ENCODE measurements at regions not wholly inside any gene's neighbourhood (a gene's known extent, or its start where the extent isn't known, plus 50 kb on each side); places are given as distances from the start of the nearest gene placed in this dataset.

GRCh38 chr6:18664401-18664800 is 277.3 kb downstream of the RNF144B start:
- Mint-ChIP-seq H3K4me3 (no peak overlapping the region), H3K27me3 (ENCODE audit: low read depth) (no peaks in the 10 kb centered on the region), H3K36me3 (ENCODE audit: low read depth) (peaks cover 7% of the 10 kb centered on the region), H3K27ac (ENCODE audit: unreplicated experiment) (no peak overlapping the region), H3K9me3 (peaks cover 9% of the 10 kb centered on the region), H3K4me1 (peaks cover 21% of the 10 kb centered on the region)
- TF ChIP-seq, protein P1, sequence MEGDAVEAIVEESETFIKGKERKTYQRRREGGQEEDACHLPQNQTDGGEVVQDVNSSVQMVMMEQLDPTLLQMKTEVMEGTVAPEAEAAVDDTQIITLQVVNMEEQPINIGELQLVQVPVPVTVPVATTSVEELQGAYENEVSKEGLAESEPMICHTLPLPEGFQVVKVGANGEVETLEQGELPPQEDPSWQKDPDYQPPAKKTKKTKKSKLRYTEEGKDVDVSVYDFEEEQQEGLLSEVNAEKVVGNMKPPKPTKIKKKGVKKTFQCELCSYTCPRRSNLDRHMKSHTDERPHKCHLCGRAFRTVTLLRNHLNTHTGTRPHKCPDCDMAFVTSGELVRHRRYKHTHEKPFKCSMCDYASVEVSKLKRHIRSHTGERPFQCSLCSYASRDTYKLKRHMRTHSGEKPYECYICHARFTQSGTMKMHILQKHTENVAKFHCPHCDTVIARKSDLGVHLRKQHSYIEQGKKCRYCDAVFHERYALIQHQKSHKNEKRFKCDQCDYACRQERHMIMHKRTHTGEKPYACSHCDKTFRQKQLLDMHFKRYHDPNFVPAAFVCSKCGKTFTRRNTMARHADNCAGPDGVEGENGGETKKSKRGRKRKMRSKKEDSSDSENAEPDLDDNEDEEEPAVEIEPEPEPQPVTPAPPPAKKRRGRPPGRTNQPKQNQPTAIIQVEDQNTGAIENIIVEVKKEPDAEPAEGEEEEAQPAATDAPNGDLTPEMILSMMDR (conservative IDR thresholded peaks at IDR 0.05): no peak
- no peak for DNase-seq (ENCODE audit: low read depth, low spot score)

DNA sequence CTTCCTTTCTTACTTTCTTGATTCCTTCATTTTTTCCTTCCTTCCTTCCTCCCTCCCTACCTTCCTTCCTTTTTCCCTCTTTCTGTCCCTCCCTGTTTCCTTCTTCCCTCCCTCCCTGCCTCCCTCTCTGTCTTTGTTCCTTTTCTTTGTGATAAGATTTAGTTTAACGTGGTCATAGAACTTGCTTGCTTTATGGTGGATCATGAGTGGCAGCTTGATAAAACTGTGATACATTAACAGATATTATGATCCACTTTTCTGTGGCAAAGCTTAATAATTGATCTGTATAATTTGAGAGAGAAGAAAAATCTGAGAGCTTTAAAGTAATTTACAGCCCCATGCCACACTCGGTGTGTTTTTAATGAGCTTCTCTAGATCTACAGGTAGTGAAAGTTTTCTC is 280.5 kb downstream of the RNF144B start:
- Mint-ChIP-seq H3K4me3 (no peak overlapping the region), H3K9me3 (peaks cover 7% of the 10 kb centered on the region), H3K27ac (ENCODE audit: unreplicated experiment) (no peak overlapping the region), H3K36me3 (ENCODE audit: low read depth) (no peaks in the 10 kb centered on the region), H3K27me3 (ENCODE audit: low read depth) (no peaks in the 10 kb centered on the region), H3K4me1 (peaks cover 37% of the 10 kb centered on the region)
- no peak for DNase-seq (ENCODE audit: low read depth, low spot score)
- TF ChIP-seq, protein P1 (conservative IDR thresholded peaks at IDR 0.05): no peak

- no peaks in the 10 kb centered on the region for H3K27me3 Mint-ChIP-seq (ENCODE audit: low read depth)
- no peak overlapping the region for H3K27ac Mint-ChIP-seq (ENCODE audit: unreplicated experiment)
These were observed 281.8 kb downstream of the RNF144B start for GRCh38 chr6:18668994-18669393.

GRCh38 chr6:18672852-18673251 is 285.7 kb downstream of the RNF144B start:
- peaks cover under 1% of the 10 kb centered on the region for H3K36me3 Mint-ChIP-seq (ENCODE audit: low read depth)
- TF ChIP-seq, protein P1 (conservative IDR thresholded peaks at IDR 0.05): no peak
- no peak overlapping the region for H3K27ac Mint-ChIP-seq (ENCODE audit: unreplicated experiment)
- no peak for DNase-seq (ENCODE audit: low read depth, low spot score)
- peaks cover 63% of the 10 kb centered on the region for H3K4me1 Mint-ChIP-seq
- peaks cover 7% of the 10 kb centered on the region for H3K9me3 Mint-ChIP-seq
- no peak overlapping the region for H3K4me3 Mint-ChIP-seq
- H3K27me3 Mint-ChIP-seq (ENCODE audit: low read depth): no peaks in the 10 kb centered on the region

More at GRCh38 chr6:18668994-18669393, 281.8 kb downstream of the RNF144B start:
- Mint-ChIP-seq H3K9me3 (peaks cover 7% of the 10 kb centered on the region), H3K36me3 (ENCODE audit: low read depth) (no peaks in the 10 kb centered on the region), H3K4me3 (no peak overlapping the region), H3K4me1 (peaks cover 42% of the 10 kb centered on the region)
- DNase-seq (ENCODE audit: low read depth, low spot score): no peak
- TF ChIP-seq, protein P1 (conservative IDR thresholded peaks at IDR 0.05): no peak

DNA sequence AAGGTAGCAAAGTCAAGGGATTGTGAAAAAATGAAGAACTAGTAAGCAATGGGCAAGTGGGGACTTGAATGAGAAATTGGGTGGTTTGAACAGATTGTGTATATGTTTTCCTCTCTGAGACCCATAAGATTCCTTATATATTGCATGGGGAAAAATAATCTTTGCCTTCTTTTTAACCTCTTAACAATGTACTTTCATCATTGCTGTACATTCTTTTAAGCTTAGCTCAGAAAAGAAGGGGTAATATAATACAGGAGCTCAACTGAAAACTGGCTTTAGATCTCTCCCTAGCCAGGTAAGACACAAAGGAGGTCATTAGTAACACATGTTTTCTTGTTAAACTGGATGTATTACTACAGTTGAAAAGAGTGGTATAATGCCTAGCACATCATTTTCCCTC is 287.2 kb downstream of the RNF144B start:
- H3K9me3 Mint-ChIP-seq: peaks cover 16% of the 10 kb centered on the region
- H3K27me3 Mint-ChIP-seq (ENCODE audit: low read depth): no peaks in the 10 kb centered on the region
- TF ChIP-seq, protein P1 (conservative IDR thresholded peaks at IDR 0.05): no peak
- no peak for DNase-seq (ENCODE audit: low read depth, low spot score)
- H3K27ac Mint-ChIP-seq (ENCODE audit: unreplicated experiment): no peak overlapping the region
- H3K4me3 Mint-ChIP-seq: no peak overlapping the region
- H3K36me3 Mint-ChIP-seq (ENCODE audit: low read depth): peaks cover 9% of the 10 kb centered on the region
- peaks cover 52% of the 10 kb centered on the region for H3K4me1 Mint-ChIP-seq

DNA sequence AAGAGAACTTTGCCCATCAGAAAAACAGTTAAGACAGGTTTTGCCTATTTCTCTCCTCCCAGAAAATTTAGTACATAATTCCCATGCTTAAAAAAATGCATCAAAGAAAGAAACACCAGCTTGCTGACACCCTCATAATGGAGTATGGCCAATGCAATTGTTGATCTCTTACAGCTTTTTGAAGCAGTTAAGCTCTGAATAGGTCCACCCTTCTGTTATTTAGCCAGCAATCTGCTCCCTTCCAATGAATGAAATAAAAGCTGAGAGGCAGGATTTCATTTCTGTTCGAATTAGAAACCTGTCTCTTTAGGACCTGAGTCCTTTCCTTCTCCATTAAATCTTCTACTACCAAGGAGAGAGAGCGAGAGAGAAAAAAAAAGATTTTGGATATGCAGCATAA is 288.7 kb downstream of the RNF144B start:
- Mint-ChIP-seq H3K9me3 (peaks cover 14% of the 10 kb centered on the region), H3K27me3 (ENCODE audit: low read depth) (no peaks in the 10 kb centered on the region), H3K4me1 (peaks cover 52% of the 10 kb centered on the region), H3K4me3 (no peak overlapping the region), H3K27ac (ENCODE audit: unreplicated experiment) (no peak overlapping the region), H3K36me3 (ENCODE audit: low read depth) (peaks cover 11% of the 10 kb centered on the region)
- TF ChIP-seq, protein P1 (conservative IDR thresholded peaks at IDR 0.05): no peak
- no peak for DNase-seq (ENCODE audit: low read depth, low spot score)

All from neural crest cell (in vitro differentiated cells).